GM19025 (cell line): ENCODE measurements at regions not wholly inside any gene's neighbourhood (a gene's known extent, or its start where the extent isn't known, plus 50 kb on each side); places are given as distances from the start of the nearest gene placed in this dataset.

Source experiments
- ATAC-seq: cut with Tn5 transposase; IDR thresholded peaks from one replicate; pipeline ENCODE4 v1.9.1; 2021; ENCODE audit warnings: mild to moderate bottlenecking, low read depth, moderate library complexity; ENCODE audit not compliant: unreplicated experiment

GRCh38 chr1:90161625-90162024 is 166.7 kb downstream of the ZNF326 start:
- ATAC-seq, result no peak

GRCh38 chr1:90155721-90156487 is 161.0 kb downstream of the ZNF326 start:
- no peak for ATAC-seq

GRCh38 chr1:90154711-90155110 is 159.8 kb downstream of the ZNF326 start:
- no peak for ATAC-seq

- ATAC-seq, result no peak
Measured at GRCh38 chr1:90149101-90149500, 154.2 kb downstream of the ZNF326 start.

- no peak for ATAC-seq
Measured at GRCh38 chr1:90147093-90147492, 152.2 kb downstream of the ZNF326 start.

GRCh38 chr1:90144820-90145219 is 149.9 kb downstream of the ZNF326 start:
- ATAC-seq, result no peak

GRCh38 chr1:90143591-90143990 is 148.7 kb downstream of the ZNF326 start:
- ATAC-seq, result no peak

GRCh38 chr1:90142697-90143096 is 147.8 kb downstream of the ZNF326 start:
- ATAC-seq, result no peak

- no peak for ATAC-seq
Measured at GRCh38 chr1:90139837-90140236, 144.9 kb downstream of the ZNF326 start.

- no peak for ATAC-seq
Measured at GRCh38 chr1:90135286-90135685, 140.4 kb downstream of the ZNF326 start.

GRCh38 chr1:90134175-90134955 is 139.5 kb downstream of the ZNF326 start:
- ATAC-seq, result no peak

- no peak for ATAC-seq
Measured at GRCh38 chr1:90133133-90133532, 138.2 kb downstream of the ZNF326 start.

GRCh38 chr1:90132306-90132705 is 137.4 kb downstream of the ZNF326 start:
- ATAC-seq, result no peak

GRCh38 chr1:90127288-90127953 is 132.5 kb downstream of the ZNF326 start:
- ATAC-seq, result no peak

GRCh38 chr1:90126834-90127233 is 131.9 kb downstream of the ZNF326 start:
- ATAC-seq, result no peak

- ATAC-seq, result no peak
Measured at GRCh38 chr1:90122654-90123340, 127.9 kb downstream of the ZNF326 start.

- no peak for ATAC-seq
Measured at GRCh38 chr1:90114521-90115141, 119.7 kb downstream of the ZNF326 start.

- ATAC-seq, result no peak
Measured at GRCh38 chr1:90107990-90108389, 113.1 kb downstream of the ZNF326 start.

GRCh38 chr1:90106311-90106710 is 111.4 kb downstream of the ZNF326 start:
- no peak for ATAC-seq

GRCh38 chr1:90104941-90105538 is 110.1 kb downstream of the ZNF326 start:
- no peak for ATAC-seq
